ENCODE measurements at regions not wholly inside any gene's neighbourhood (a gene's known extent, or its start where the extent isn't known, plus 50 kb on each side); places are given as distances from the start of the nearest gene placed in this dataset.

DNA sequence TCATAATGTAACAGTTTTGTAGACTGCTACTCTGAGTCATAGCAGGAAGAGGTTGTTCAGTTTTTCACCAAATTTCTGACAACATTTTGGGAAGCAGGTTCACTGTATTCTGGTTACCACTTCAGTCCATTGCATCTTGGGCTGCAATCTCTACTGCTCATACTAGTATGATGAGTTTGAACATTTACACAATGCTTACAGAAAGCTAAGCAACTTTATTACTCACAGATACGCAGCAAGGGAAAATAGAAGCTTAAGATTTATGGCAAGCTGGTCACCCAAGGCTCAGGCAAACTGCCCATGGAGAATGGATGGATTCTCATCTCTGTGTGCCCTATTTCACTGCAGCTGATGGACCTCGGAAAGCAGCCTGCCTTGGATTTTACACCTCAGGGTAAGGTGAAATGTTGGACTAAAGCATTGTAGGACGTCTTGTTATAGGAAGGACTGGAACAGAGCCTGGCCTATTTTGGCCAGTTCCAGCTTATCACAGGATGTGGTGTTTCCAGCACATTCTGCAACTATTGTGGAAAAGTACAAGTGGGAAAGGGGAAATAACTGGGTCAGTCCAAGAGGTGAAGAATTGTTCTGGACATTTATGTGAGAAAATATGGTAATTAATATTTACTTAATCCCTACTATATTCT is 887.1 kb upstream of the AGA start:
- no peak overlapping the region for H3K27ac ChIP-seq (ENCODE audit: low read length)
- ATAC-seq (peak in 1 of 2 donors; percentile 89), DNase-seq (no peak)
- intact Hi-C loops (cut with DNase I) = no loop called here
- H3K4me1 ChIP-seq (ENCODE audit: control insufficient read depth, insufficient read depth, low read length) = no peaks in the 10 kb centered on the region
- no peak overlapping the region for H3K4me3 ChIP-seq (ENCODE audit: low read length)
- no peaks in the 10 kb centered on the region for H3K9me3 ChIP-seq (ENCODE audit: control insufficient read depth, low read length)
- 56% methylated on average over 3 of the region's 3 CpGs for WGBS
- H3K27me3 ChIP-seq (ENCODE audit: control insufficient read depth, insufficient read depth) = no peaks in the 10 kb centered on the region

DNA sequence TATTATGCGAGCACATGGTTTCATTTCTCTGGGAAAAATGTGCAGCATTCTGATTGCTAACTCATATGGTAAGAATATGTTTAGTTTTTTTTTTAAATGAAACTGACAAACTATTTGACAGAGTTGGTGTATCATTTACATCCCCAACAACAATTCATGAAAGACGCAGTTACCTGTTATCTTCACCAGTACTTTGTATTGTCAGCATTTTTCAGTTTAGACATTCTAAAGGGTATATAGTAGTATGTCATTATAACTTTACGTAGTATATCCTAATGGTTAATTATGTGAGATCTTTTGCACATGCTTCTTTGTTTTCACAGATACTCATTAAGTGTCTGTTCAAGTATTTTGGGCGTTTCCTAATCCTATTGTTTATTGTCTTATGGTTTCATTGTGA is 891.1 kb upstream of the AGA start:
- Histone ChIP-seq H3K4me3 (ENCODE audit: low read length) (no peak overlapping the region), H3K27me3 (ENCODE audit: control insufficient read depth, insufficient read depth) (no peaks in the 10 kb centered on the region), H3K27ac (ENCODE audit: low read length) (no peak overlapping the region), H3K4me1 (ENCODE audit: control insufficient read depth, insufficient read depth, low read length) (no peaks in the 10 kb centered on the region), H3K9me3 (ENCODE audit: control insufficient read depth, low read length) (no peaks in the 10 kb centered on the region)
- DNase-seq = no peak
- ATAC-seq = no peak
- 83% methylated on average over 4 of the region's 4 CpGs for WGBS
- intact Hi-C loops (cut with DNase I) = no loop called here

DNA sequence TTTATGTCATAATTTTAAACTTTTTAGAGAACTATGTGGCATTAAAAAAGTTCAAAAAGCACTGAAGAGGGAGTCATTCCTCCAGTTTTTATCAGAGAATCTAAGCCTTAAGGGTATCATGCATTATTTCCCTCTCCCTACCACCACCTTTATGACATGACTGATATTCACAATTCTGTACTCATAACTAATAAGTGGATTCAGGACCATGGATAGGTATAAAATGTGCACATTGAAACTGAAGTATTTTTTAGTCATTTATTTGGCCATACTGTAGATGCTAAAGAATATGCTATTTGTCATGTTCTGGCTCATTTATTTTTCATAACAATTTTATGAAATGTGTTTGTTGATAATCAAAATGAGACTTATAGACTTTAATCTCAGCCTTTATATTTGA is 897.5 kb upstream of the AGA start:
- Histone ChIP-seq H3K9me3 (ENCODE audit: control insufficient read depth, low read length) (no peaks in the 10 kb centered on the region), H3K27me3 (ENCODE audit: control insufficient read depth, insufficient read depth) (no peaks in the 10 kb centered on the region), H3K27ac (ENCODE audit: low read length) (no peak overlapping the region), H3K4me3 (ENCODE audit: low read length) (no peak overlapping the region), H3K4me1 (ENCODE audit: control insufficient read depth, insufficient read depth, low read length) (no peaks in the 10 kb centered on the region)
- DNase-seq (no peak), ATAC-seq (no peak)
- intact Hi-C loops (cut with DNase I) = no loop called here

DNA sequence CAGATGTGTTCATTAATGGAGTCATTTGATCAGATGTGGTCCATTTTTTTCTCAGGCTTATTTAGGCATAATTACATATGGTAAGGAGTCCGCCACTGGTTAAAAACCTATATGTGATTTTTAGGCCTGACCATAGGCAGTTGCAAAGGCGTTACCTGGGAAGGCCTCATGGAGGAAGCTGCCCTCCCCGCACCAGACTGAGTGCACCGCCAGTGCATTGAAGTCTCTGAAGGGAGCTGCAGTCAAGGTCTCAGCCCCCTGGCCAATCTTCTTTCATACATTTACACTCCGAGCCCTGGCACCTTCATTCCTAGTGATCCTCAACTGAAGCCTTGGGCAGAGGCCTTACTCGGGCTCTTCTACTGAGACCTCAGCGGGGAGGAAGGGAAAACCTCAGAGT is 898.2 kb upstream of the AGA start:
- WGBS = 90% methylated on average over 7 of the region's 7 CpGs
- DNase-seq = no peak
- no peak for ATAC-seq
- Histone ChIP-seq H3K27ac (ENCODE audit: low read length) (no peak overlapping the region), H3K27me3 (ENCODE audit: control insufficient read depth, insufficient read depth) (no peaks in the 10 kb centered on the region), H3K4me3 (ENCODE audit: low read length) (no peak overlapping the region), H3K9me3 (ENCODE audit: control insufficient read depth, low read length) (no peaks in the 10 kb centered on the region), H3K4me1 (ENCODE audit: control insufficient read depth, insufficient read depth, low read length) (no peaks in the 10 kb centered on the region)
- intact Hi-C loops (cut with DNase I) = no loop called here

DNA sequence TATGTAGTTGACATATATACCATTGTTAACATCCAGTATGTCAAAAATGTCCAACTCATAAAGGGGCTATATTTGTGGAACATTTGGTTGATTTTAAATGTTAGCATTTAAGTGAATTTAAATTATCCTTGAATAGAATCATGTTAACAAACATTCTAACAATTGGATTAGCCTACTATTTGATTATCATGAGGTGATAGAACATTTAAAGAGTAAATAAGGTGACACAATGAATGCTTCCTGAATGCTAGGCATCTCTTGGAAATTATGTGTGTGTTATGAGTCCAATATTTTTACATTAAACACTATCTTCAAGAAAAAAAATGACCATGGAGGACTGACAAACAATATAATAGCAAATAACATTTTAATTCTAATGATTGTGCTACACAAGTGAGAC is 901.9 kb upstream of the AGA start:
- no peaks in the 10 kb centered on the region for H3K27me3 ChIP-seq (ENCODE audit: control insufficient read depth, insufficient read depth)
- no peak overlapping the region for H3K27ac ChIP-seq (ENCODE audit: low read length)
- H3K9me3 ChIP-seq (ENCODE audit: control insufficient read depth, low read length) = no peaks in the 10 kb centered on the region
- no peak overlapping the region for H3K4me3 ChIP-seq (ENCODE audit: low read length)
- ATAC-seq (no peak), DNase-seq (no peak)
- H3K4me1 ChIP-seq (ENCODE audit: control insufficient read depth, insufficient read depth, low read length) = no peaks in the 10 kb centered on the region
- intact Hi-C loops (cut with DNase I) = no loop called here

DNA sequence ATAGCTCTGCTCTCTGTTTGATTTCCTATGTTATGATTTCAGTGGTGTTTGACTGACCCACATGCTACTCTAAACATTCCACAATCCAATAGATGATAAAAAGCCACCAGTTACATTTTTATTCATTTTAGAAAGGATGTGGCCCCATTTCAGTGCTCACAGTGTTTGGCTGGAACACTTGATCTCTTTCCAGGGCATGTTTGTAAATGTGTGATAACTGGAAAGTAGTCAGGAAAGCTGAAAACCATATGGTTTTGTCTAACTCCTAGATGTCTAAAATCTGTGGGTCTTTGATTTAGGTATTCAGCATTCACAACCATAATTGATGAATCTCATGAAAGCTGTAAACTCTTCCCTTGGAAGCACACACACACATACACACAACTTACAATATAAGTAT is 904.9 kb upstream of the AGA start:
- no peak for DNase-seq
- intact Hi-C loops (cut with DNase I) = no loop called here
- H3K27me3 ChIP-seq (ENCODE audit: control insufficient read depth, insufficient read depth) = no peaks in the 10 kb centered on the region
- no peak for ATAC-seq
- no peak overlapping the region for H3K4me3 ChIP-seq (ENCODE audit: low read length)
- H3K4me1 ChIP-seq (ENCODE audit: control insufficient read depth, insufficient read depth, low read length) = no peaks in the 10 kb centered on the region
- no peaks in the 10 kb centered on the region for H3K9me3 ChIP-seq (ENCODE audit: control insufficient read depth, low read length)
- no peak overlapping the region for H3K27ac ChIP-seq (ENCODE audit: low read length)

DNA sequence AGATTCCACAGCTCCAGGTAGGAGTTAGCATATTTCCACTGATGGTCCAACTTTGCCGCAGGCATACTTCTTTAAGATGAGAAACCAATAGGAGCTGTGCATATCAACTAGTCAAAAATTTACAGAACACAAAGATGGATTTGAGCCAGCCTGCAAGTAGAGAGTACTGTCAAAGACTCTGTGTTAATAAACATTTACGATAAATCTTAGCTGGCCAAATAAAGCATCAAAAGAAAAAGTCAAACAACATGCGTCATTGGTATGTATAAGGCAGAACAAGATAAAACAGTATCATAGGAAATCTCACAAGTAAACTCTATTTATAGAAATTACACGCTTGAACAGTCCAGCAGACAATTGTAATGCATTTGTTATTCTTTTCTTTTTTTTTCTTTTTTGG is 907.4 kb upstream of the AGA start:
- no peak for DNase-seq
- Histone ChIP-seq H3K27ac (ENCODE audit: low read length) (no peak overlapping the region), H3K4me1 (ENCODE audit: control insufficient read depth, insufficient read depth, low read length) (no peaks in the 10 kb centered on the region), H3K27me3 (ENCODE audit: control insufficient read depth, insufficient read depth) (no peaks in the 10 kb centered on the region), H3K9me3 (ENCODE audit: control insufficient read depth, low read length) (no peaks in the 10 kb centered on the region), H3K4me3 (ENCODE audit: low read length) (no peak overlapping the region)
- ATAC-seq = no peak
- WGBS = 63% methylated on average over 4 of the region's 4 CpGs
- intact Hi-C loops (cut with DNase I) = no loop called here

DNA sequence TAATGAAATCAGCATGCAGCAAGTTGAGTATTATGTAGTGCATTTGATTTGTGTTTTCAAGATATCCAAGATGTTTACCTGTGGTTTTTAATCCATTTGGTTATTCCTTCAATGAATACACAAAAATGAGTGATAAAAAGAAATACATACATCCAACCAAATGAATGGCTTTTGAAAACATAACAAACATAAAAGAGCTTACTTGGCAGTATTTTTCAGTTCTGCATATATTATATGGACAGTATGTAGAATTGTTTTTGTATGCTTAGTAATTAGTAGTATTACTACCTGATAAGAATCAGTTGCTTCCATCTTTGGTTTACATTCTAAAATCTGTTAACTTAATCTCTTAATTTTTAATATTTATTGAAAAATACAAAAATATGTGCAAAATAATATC is 908.9 kb upstream of the AGA start:
- DNase-seq (no peak), ATAC-seq (no peak)
- Histone ChIP-seq H3K4me3 (ENCODE audit: low read length) (no peak overlapping the region), H3K27me3 (ENCODE audit: control insufficient read depth, insufficient read depth) (no peaks in the 10 kb centered on the region), H3K9me3 (ENCODE audit: control insufficient read depth, low read length) (no peaks in the 10 kb centered on the region), H3K4me1 (ENCODE audit: control insufficient read depth, insufficient read depth, low read length) (no peaks in the 10 kb centered on the region), H3K27ac (ENCODE audit: low read length) (no peak overlapping the region)
- intact Hi-C loops (cut with DNase I) = no loop called here

DNA sequence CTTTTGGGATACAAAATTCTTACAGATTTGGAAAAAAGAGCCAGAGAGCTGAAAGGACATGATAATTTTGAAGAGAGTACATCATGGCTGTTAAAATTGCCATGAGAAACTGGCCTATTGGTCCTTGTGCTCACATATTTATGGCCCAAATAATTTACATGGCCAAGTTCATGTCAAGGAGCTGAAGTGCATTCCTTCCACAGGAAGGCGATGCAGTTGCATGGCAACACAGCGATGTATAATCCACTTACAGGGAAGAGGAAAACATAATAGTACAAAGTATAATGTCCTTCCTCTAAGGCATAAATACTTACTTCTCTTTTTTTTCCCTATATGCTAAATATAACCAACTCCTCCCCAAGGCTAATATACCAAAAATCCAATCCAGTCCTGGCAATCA is 914.5 kb upstream of the AGA start:
- WGBS = 92% methylated on average over 2 of the region's 2 CpGs
- Histone ChIP-seq H3K4me1 (ENCODE audit: control insufficient read depth, insufficient read depth, low read length) (no peaks in the 10 kb centered on the region), H3K9me3 (ENCODE audit: control insufficient read depth, low read length) (no peaks in the 10 kb centered on the region), H3K4me3 (ENCODE audit: low read length) (no peak overlapping the region), H3K27me3 (ENCODE audit: control insufficient read depth, insufficient read depth) (no peaks in the 10 kb centered on the region), H3K27ac (ENCODE audit: low read length) (no peak overlapping the region)
- no peak for DNase-seq
- intact Hi-C loops (cut with DNase I) = no loop called here
- no peak for ATAC-seq

DNA sequence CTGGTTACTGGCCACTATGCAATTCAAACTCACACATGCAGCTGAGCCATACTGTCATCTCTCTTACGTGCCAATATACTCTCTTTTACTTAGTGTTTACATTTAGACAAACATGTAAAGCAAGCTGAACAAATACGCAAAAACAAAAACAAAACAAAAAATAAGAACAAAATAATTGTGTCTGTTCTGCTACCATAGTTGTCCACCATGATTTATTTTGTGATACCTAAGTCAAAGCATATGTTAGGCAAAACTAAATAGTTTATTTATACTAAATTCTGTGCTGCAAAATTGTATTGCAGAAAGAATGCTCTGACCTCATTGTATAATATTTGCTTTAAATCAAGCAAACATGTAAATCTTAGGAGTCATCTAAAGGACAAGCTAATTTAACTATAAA is 943.2 kb upstream of the AGA start:
- 88% methylated on average over 2 of the region's 2 CpGs for WGBS
- H3K4me3 ChIP-seq (ENCODE audit: low read length) = no peak overlapping the region
- intact Hi-C loops (cut with DNase I) = no loop called here
- no peaks in the 10 kb centered on the region for H3K9me3 ChIP-seq (ENCODE audit: control insufficient read depth, low read length)
- no peaks in the 10 kb centered on the region for H3K27me3 ChIP-seq (ENCODE audit: control insufficient read depth, insufficient read depth)
- no peak for DNase-seq
- H3K27ac ChIP-seq (ENCODE audit: low read length) = no peak overlapping the region
- H3K4me1 ChIP-seq (ENCODE audit: control insufficient read depth, insufficient read depth, low read length) = no peaks in the 10 kb centered on the region
- no peak for ATAC-seq

DNA sequence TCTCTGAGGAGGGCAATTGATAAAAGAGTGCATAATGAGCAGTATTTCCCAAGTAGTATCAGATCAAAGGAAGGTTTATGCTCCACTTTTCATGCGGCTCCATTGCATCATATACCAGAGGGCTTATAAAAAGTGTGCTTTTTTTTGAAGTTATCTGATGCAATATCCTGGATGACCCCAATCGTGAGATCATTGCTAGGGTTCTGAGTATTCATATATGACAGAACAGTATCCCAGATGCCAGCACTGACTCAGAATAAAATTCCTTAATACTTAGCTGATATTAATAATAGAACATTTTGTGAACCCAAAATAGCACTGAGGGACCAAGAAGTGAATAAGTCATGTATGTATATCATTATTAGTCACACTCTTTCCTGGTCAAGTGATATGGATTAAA is 945.5 kb upstream of the AGA start:
- intact Hi-C loops (cut with DNase I) = no loop called here

DNA sequence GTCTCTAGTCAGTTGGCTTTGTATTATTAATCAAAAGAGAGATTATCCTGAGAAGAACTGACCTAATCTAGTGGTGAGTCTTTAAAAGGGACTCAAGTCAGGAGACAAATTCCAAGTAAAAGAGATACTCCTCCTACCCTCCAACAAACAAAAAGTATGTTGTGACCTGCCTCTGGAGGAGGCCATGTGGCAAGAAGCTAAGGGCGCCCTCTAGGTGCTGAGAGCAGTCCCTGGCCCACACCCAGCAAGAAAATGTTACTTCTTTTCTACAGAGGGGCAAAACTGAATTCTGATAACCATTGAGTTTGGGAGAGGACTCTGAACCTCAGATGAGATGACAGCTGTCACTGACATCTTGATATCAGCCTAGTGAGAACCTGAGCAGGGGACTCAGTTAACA is 953.6 kb upstream of the AGA start:
- H3K4me1 ChIP-seq (ENCODE audit: control insufficient read depth, insufficient read depth, low read length) = no peaks in the 10 kb centered on the region
- no peak for DNase-seq
- no peak overlapping the region for H3K27ac ChIP-seq (ENCODE audit: low read length)
- 56% methylated on average over 1 of the region's 1 CpG for WGBS
- no peak for ATAC-seq
- H3K9me3 ChIP-seq (ENCODE audit: control insufficient read depth, low read length) = no peaks in the 10 kb centered on the region
- intact Hi-C loops (cut with DNase I) = no loop called here
- no peak overlapping the region for H3K4me3 ChIP-seq (ENCODE audit: low read length)
- no peaks in the 10 kb centered on the region for H3K27me3 ChIP-seq (ENCODE audit: control insufficient read depth, insufficient read depth)

More for the DNA sequence above, 945.5 kb upstream of the AGA start:
- Histone ChIP-seq H3K27ac (ENCODE audit: low read length) (no peak overlapping the region), H3K27me3 (ENCODE audit: control insufficient read depth, insufficient read depth) (no peaks in the 10 kb centered on the region), H3K4me3 (ENCODE audit: low read length) (no peak overlapping the region), H3K9me3 (ENCODE audit: control insufficient read depth, low read length) (no peaks in the 10 kb centered on the region), H3K4me1 (ENCODE audit: control insufficient read depth, insufficient read depth, low read length) (no peaks in the 10 kb centered on the region)
- no peak for DNase-seq
- 75% methylated on average over 2 of the region's 2 CpGs for WGBS
- no peak for ATAC-seq
